HEK293 (cell line): ENCODE measurements at regions not wholly inside any gene's neighbourhood (a gene's known extent, or its start where the extent isn't known, plus 50 kb on each side); places are given as distances from the start of the nearest gene placed in this dataset.

Experiments
- KLF16 ChIP-seq: fragments of 450-650 bp; formaldehyde crosslinking; IDR thresholded peaks from 2 replicates; pipeline ENCODE4 v1.5.1; 2017; ENCODE audit warnings: missing biosample characterization, missing genetic modification characterization
- SP7 ChIP-seq: fragments of 450-650 bp; formaldehyde crosslinking; IDR thresholded peaks from 2 replicates; pipeline ENCODE4 v1.5.1; 2016; ENCODE audit warnings: missing biosample characterization, missing genetic modification characterization
- ZFHX2 ChIP-seq: fragments of 450-650 bp; formaldehyde crosslinking; conservative IDR thresholded peaks from 2 replicates; pipeline ENCODE4 v1.5.1; 2016; ENCODE audit warnings: missing biosample characterization, missing genetic modification characterization
- ZNF155 ChIP-seq: fragments of 450-650 bp; formaldehyde crosslinking; IDR thresholded peaks from 2 replicates; pipeline ENCODE4 v1.5.1; 2016; ENCODE audit warnings: missing biosample characterization, missing genetic modification characterization
- ZNF239 ChIP-seq: fragments of 450-650 bp; formaldehyde crosslinking; IDR thresholded peaks from 2 replicates; pipeline ENCODE4 v1.5.1; 2016; ENCODE audit warnings: missing biosample characterization, missing genetic modification characterization
- TF ChIP-seq, protein P1 (sequence below): fragments of 450-650 bp; formaldehyde crosslinking; IDR thresholded peaks from 2 replicates; pipeline ENCODE4 v1.5.1; 2016; ENCODE audit warnings: missing biosample characterization, missing genetic modification characterization
- TF ChIP-seq, protein P2 (sequence below): fragments of 450-650 bp; formaldehyde crosslinking; IDR thresholded peaks from 2 replicates; pipeline ENCODE4 v1.5.1; 2016; ENCODE audit warnings: missing biosample characterization, missing genetic modification characterization
- TF ChIP-seq, protein P3 (sequence below): fragments of 450-650 bp; formaldehyde crosslinking; IDR thresholded peaks from 2 replicates; pipeline ENCODE4 v1.5.1; 2016; ENCODE audit warnings: missing biosample characterization, missing genetic modification characterization

DNA sequence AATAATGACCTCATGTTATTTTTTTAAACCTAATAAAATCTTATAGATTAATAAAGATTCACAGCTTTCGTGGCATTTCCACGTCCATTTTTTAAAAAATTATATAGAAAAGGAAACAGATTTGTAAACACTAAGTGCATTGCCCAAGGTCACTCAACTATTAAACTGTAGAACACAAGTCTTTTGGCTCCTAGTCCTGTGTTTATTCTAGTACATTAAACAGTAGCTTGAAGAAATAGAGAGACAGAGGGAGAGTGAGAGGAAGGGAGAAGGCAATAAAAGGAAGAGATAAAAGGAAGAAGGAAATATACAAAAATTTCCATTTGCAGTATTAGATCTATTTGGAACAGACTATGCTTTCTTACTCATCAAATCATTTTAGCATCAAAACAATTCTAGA lies 586.7 kb upstream of the CITED2 start:
- TF ChIP-seq, protein P1, sequence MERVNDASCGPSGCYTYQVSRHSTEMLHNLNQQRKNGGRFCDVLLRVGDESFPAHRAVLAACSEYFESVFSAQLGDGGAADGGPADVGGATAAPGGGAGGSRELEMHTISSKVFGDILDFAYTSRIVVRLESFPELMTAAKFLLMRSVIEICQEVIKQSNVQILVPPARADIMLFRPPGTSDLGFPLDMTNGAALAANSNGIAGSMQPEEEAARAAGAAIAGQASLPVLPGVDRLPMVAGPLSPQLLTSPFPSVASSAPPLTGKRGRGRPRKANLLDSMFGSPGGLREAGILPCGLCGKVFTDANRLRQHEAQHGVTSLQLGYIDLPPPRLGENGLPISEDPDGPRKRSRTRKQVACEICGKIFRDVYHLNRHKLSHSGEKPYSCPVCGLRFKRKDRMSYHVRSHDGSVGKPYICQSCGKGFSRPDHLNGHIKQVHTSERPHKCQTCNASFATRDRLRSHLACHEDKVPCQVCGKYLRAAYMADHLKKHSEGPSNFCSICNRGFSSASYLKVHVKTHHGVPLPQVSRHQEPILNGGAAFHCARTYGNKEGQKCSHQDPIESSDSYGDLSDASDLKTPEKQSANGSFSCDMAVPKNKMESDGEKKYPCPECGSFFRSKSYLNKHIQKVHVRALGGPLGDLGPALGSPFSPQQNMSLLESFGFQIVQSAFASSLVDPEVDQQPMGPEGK (tag by site-specific recombination) = no peak
- TF ChIP-seq ZFHX2 = no peak
- TF ChIP-seq, protein P2, sequence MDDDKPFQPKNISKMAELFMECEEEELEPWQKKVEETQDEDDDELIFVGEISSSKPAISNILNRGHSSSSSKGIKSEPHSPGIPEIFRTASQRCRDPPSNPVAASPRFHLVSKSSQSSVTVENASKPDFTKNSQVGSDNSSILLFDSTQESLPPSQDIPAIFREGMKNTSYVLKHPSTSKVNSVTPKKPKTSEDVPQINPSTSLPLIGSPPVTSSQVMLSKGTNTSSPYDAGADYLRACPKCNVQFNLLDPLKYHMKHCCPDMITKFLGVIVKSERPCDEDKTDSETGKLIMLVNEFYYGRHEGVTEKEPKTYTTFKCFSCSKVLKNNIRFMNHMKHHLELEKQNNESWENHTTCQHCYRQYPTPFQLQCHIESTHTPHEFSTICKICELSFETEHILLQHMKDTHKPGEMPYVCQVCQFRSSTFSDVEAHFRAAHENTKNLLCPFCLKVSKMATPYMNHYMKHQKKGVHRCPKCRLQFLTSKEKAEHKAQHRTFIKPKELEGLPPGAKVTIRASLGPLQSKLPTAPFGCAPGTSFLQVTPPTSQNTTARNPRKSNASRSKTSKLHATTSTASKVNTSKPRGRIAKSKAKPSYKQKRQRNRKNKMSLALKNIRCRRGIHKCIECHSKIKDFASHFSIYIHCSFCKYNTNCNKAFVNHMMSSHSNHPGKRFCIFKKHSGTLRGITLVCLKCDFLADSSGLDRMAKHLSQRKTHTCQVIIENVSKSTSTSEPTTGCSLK = no peak
- TF ChIP-seq ZNF239 = no peak
- TF ChIP-seq ZNF155 = no peak
- TF ChIP-seq, protein P3, sequence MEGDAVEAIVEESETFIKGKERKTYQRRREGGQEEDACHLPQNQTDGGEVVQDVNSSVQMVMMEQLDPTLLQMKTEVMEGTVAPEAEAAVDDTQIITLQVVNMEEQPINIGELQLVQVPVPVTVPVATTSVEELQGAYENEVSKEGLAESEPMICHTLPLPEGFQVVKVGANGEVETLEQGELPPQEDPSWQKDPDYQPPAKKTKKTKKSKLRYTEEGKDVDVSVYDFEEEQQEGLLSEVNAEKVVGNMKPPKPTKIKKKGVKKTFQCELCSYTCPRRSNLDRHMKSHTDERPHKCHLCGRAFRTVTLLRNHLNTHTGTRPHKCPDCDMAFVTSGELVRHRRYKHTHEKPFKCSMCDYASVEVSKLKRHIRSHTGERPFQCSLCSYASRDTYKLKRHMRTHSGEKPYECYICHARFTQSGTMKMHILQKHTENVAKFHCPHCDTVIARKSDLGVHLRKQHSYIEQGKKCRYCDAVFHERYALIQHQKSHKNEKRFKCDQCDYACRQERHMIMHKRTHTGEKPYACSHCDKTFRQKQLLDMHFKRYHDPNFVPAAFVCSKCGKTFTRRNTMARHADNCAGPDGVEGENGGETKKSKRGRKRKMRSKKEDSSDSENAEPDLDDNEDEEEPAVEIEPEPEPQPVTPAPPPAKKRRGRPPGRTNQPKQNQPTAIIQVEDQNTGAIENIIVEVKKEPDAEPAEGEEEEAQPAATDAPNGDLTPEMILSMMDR (tag by site-specific recombination) = no peak
- no peak for TF ChIP-seq KLF16 (tag by site-specific recombination)
- TF ChIP-seq SP7 (tag by site-specific recombination) = no peak
